HepG2 (cell line): ENCODE measurements at regions not wholly inside any gene's neighbourhood (a gene's known extent, or its start where the extent isn't known, plus 50 kb on each side); places are given as distances from the start of the nearest gene placed in this dataset.

Experiments
- FOXM1 ChIP-seq: sonication (generic); formaldehyde crosslinking; IDR thresholded peaks from 2 replicates; pipeline ENCODE4 v1.5.0; 2020; ENCODE audit warnings: missing genetic modification reagents
- MIER2 ChIP-seq: IDR thresholded peaks from 2 replicates; pipeline ENCODE4 v1.6.1; 2016; ENCODE audit warnings: missing biosample characterization, missing genetic modification reagents
- NR2F6 ChIP-seq, 2 experiments: IDR thresholded peaks; 2 replicates each; pipeline ENCODE4 v1.6.1; 2016; ENCODE audit warnings: antibody characterized with exemption in 1 of 2, mild to moderate bottlenecking in 1 of 2
- SIN3A ChIP-seq: IDR thresholded peaks from 2 replicates; pipeline ENCODE4 v1.6.1; 2011; ENCODE audit warnings: low read depth, mild to moderate bottlenecking, control low read depth, low read length, borderline replicate concordance
- TRAFD1 ChIP-seq: sonication (generic); formaldehyde crosslinking; IDR thresholded peaks from 2 replicates; pipeline ENCODE4 v1.5.1; 2020; ENCODE audit warnings: missing genetic modification reagents, mild to moderate bottlenecking, borderline replicate concordance
- TF ChIP-seq, protein P1 (sequence below): sonication (generic); formaldehyde crosslinking; IDR thresholded peaks from 2 replicates; pipeline ENCODE4 v1.5.0; 2020; ENCODE audit warnings: mild to moderate bottlenecking, missing genetic modification reagents, moderate library complexity

DNA sequence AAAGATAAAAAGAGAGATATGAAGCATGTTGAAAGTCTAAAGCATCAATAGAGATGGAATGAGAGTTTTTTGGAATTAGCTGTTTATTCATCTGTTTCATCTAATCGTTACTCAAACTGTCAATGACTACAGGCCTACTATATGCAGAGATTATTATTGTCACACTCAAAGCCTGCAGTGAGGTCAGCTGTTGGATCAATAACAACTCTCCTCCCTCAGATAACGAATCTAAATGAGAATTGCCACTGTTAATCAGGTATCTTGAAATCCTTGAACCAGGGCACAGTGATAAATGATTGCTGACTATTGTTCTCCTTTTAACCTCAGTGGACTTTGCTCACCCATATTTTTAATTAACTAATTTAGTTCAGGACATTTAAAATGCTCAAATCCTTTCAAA lies 192.3 kb upstream of the SGO1 start:
- TF ChIP-seq TRAFD1 (CRISPR knock-in tag): no peak
- TF ChIP-seq FOXM1 (CRISPR knock-in tag): no peak
- no peak for TF ChIP-seq MIER2
- TF ChIP-seq SIN3A: no peak
- no peak for TF ChIP-seq NR2F6 (IDR thresholded peaks at IDR 0.05)
- no peak for TF ChIP-seq NR2F6 (CRISPR knock-in tag; IDR thresholded peaks at IDR 0.05)
- TF ChIP-seq, protein P1, sequence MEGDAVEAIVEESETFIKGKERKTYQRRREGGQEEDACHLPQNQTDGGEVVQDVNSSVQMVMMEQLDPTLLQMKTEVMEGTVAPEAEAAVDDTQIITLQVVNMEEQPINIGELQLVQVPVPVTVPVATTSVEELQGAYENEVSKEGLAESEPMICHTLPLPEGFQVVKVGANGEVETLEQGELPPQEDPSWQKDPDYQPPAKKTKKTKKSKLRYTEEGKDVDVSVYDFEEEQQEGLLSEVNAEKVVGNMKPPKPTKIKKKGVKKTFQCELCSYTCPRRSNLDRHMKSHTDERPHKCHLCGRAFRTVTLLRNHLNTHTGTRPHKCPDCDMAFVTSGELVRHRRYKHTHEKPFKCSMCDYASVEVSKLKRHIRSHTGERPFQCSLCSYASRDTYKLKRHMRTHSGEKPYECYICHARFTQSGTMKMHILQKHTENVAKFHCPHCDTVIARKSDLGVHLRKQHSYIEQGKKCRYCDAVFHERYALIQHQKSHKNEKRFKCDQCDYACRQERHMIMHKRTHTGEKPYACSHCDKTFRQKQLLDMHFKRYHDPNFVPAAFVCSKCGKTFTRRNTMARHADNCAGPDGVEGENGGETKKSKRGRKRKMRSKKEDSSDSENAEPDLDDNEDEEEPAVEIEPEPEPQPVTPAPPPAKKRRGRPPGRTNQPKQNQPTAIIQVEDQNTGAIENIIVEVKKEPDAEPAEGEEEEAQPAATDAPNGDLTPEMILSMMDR (CRISPR knock-in tag): no peak
